Upper lobe of left lung (tissue), 4 donors: ENCODE measurements at regions not wholly inside any gene's neighbourhood (a gene's known extent, or its start where the extent isn't known, plus 50 kb on each side); places are given as distances from the start of the nearest gene placed in this dataset.
"Not testable (repeated sequence)": the region's sequence is repeated elsewhere in the genome, so short reads cannot be mapped to it uniquely, and the experiment has no call there.

ENCODE experiments used
- POLR2A ChIP-seq, 4 donors: fragments of 450-650 bp; IDR thresholded peaks; one replicate each; pipeline ENCODE4 v1.5.1; 2016 to 2017; ENCODE audit warnings: antibody characterized with exemption in 4 of 4, mild to moderate bottlenecking in 2 of 4
- POLR2AphosphoS5 ChIP-seq, 2 donors: sonication (generic); formaldehyde crosslinking; IDR thresholded peaks; one replicate each; pipeline ENCODE4 v1.5.1; 2017; ENCODE audit warnings: antibody characterized with exemption in 2 of 2
- TF ChIP-seq, protein P1 (sequence below), 6 experiments: fragments of 450-650 bp in 4 of 6; fragments of 200-600 bp in 2 of 6; sonication (generic) in 2 of 6; IDR thresholded peaks; one replicate each; pipeline ENCODE4 v1.5.1; 2016 to 2019; ENCODE audit warnings: antibody characterized with exemption in 6 of 6

DNA sequence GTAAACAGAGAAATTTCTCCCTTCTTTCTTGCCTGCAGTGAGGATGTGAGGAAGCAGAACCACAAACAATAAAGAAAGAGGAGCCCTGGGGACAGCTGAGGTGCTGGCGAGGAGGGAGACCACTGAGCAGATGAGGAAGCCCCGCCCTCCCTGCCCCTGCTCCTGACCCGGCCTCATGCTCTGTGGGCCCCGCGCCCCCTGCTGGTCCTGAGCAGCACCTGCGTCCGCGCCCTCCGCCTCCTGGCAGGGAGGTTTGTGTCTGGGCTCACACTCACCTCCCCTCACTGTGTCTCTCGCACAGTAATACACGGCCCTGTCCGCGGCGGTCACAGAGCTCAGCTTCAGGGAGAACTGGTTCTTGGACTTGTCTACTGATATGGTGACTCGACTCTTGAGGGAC, 104.4 kb downstream of the OR4M2 start:
- TF ChIP-seq, protein P1, sequence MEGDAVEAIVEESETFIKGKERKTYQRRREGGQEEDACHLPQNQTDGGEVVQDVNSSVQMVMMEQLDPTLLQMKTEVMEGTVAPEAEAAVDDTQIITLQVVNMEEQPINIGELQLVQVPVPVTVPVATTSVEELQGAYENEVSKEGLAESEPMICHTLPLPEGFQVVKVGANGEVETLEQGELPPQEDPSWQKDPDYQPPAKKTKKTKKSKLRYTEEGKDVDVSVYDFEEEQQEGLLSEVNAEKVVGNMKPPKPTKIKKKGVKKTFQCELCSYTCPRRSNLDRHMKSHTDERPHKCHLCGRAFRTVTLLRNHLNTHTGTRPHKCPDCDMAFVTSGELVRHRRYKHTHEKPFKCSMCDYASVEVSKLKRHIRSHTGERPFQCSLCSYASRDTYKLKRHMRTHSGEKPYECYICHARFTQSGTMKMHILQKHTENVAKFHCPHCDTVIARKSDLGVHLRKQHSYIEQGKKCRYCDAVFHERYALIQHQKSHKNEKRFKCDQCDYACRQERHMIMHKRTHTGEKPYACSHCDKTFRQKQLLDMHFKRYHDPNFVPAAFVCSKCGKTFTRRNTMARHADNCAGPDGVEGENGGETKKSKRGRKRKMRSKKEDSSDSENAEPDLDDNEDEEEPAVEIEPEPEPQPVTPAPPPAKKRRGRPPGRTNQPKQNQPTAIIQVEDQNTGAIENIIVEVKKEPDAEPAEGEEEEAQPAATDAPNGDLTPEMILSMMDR (IDR thresholded peaks at IDR 0.05), result not testable (repeated sequence)
- TF ChIP-seq POLR2AphosphoS5, POLR2A (IDR thresholded peaks at IDR 0.05): not testable (repeated sequence)
